ENCODE measurements at regions not wholly inside any gene's neighbourhood (a gene's known extent, or its start where the extent isn't known, plus 50 kb on each side); places are given as distances from the start of the nearest gene placed in this dataset.

DNA sequence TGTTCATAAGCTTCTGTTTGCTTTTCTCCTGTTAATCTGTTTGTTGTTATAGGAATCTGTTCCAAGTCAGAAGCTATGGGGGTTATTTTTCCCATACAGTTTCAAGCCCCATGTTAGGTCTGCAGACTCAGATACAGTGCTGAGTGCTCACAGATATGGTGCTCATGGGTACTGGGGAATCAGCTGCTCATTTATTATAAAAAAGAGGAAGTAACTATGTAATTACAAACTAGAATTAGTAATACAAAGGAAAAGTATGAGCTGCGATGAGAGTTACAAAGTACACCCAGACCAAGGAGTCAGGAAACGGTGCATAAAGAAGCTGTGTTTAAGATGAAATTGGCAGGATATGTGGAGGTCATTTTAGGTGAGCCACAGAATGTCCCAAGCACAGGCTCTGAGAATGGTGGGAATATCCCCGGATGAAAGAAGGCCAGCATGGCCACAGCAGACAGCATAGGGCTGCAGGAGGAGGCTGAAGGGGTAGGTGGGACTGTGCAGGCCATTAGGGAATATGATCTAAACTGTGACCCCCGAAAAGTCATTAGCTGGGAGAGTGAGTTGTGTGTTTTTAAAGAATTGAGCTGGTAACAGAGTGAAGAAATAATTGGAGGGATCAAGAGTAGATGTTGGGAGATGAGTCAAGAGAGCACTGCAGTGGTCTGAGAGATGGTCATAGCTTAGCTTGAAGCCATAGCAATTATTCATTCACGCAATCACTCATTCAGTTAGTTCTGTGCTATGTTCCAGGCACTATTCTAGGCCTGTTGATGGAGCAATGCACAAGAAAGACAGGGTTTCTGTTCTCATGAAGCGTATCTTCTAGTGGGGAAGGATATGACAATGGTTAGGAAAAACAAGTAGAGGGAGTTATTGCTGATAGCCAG is 177.4 kb upstream of the UBL3 start:
- TF ChIP-seq, protein P1, sequence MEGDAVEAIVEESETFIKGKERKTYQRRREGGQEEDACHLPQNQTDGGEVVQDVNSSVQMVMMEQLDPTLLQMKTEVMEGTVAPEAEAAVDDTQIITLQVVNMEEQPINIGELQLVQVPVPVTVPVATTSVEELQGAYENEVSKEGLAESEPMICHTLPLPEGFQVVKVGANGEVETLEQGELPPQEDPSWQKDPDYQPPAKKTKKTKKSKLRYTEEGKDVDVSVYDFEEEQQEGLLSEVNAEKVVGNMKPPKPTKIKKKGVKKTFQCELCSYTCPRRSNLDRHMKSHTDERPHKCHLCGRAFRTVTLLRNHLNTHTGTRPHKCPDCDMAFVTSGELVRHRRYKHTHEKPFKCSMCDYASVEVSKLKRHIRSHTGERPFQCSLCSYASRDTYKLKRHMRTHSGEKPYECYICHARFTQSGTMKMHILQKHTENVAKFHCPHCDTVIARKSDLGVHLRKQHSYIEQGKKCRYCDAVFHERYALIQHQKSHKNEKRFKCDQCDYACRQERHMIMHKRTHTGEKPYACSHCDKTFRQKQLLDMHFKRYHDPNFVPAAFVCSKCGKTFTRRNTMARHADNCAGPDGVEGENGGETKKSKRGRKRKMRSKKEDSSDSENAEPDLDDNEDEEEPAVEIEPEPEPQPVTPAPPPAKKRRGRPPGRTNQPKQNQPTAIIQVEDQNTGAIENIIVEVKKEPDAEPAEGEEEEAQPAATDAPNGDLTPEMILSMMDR (IDR thresholded peaks at IDR 0.05), result no peak
- no peak for TF ChIP-seq TEAD1 (CRISPR knock-in tag; IDR thresholded peaks at IDR 0.05)
- TF ChIP-seq, protein P2, sequence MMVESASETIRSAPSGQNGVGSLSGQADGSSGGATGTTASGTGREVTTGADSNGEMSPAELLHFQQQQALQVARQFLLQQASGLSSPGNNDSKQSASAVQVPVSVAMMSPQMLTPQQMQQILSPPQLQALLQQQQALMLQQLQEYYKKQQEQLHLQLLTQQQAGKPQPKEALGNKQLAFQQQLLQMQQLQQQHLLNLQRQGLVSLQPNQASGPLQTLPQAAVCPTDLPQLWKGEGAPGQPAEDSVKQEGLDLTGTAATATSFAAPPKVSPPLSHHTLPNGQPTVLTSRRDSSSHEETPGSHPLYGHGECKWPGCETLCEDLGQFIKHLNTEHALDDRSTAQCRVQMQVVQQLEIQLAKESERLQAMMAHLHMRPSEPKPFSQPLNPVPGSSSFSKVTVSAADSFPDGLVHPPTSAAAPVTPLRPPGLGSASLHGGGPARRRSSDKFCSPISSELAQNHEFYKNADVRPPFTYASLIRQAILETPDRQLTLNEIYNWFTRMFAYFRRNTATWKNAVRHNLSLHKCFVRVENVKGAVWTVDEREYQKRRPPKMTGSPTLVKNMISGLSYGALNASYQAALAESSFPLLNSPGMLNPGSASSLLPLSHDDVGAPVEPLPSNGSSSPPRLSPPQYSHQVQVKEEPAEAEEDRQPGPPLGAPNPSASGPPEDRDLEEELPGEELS (CRISPR knock-in tag; IDR thresholded peaks at IDR 0.05), result no peak
- no peak for TF ChIP-seq TEAD4 (CRISPR knock-in tag; IDR thresholded peaks at IDR 0.05)
- TF ChIP-seq SP1 (CRISPR knock-in tag; conservative IDR thresholded peaks at IDR 0.05), result no peak
- no peak for TF ChIP-seq RELA (CRISPR knock-in tag; IDR thresholded peaks at IDR 0.05; ENCODE audit: borderline replicate concordance)
- TF ChIP-seq GRHL2 (CRISPR knock-in tag; IDR thresholded peaks at IDR 0.05; ENCODE audit: insufficient replicate concordance, severe bottlenecking), result no peak
- TF ChIP-seq ZBTB43 (CRISPR knock-in tag; IDR thresholded peaks at IDR 0.05), result no peak
- TF ChIP-seq, protein P3, sequence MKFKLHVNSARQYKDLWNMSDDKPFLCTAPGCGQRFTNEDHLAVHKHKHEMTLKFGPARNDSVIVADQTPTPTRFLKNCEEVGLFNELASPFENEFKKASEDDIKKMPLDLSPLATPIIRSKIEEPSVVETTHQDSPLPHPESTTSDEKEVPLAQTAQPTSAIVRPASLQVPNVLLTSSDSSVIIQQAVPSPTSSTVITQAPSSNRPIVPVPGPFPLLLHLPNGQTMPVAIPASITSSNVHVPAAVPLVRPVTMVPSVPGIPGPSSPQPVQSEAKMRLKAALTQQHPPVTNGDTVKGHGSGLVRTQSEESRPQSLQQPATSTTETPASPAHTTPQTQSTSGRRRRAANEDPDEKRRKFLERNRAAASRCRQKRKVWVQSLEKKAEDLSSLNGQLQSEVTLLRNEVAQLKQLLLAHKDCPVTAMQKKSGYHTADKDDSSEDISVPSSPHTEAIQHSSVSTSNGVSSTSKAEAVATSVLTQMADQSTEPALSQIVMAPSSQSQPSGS (CRISPR knock-in tag; IDR thresholded peaks at IDR 0.05; ENCODE audit: borderline replicate concordance, low read depth), result no peak
- no peak for TF ChIP-seq FOXK1 (CRISPR knock-in tag; IDR thresholded peaks at IDR 0.05)
